ENCODE measurements at regions not wholly inside any gene's neighbourhood (a gene's known extent, or its start where the extent isn't known, plus 50 kb on each side); places are given as distances from the start of the nearest gene placed in this dataset.

DNA sequence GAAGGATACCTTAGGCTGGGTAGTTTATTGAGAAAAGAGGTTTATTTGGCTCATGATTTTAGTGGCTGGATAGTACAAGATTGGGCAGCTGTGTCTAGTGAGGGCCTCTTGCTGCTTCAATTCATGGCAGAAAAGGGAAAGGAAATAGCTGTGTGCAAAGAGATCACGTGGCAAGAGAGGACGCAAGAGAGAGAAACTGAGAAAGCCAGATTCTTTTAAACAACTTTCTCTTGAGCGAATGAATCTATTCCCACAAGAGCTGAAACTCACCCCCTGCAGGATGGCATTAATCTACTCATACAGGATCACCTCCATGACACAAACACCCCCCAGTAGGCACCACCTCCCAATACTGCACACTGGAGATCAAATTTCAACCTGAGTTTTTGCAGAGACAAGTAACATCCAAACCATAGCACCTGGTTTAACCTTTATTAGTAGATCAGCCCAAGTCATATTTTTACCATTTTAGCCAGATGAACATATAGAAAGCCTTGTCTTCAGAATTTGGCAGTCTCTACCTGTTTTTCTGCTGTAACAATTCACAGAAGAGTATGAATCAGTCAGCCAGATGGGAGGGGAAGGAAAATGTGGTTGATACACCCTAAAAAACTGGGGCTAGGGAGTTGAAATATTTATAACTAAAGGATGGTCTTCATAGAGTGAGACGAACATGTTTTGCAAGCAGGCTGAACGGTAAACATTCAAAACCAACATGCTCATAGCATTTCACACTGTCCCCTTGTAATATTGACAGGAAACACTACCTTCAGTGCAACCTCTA is 73.9 kb upstream of the NCKAP5 start (continued):
- TF ChIP-seq, protein P1, sequence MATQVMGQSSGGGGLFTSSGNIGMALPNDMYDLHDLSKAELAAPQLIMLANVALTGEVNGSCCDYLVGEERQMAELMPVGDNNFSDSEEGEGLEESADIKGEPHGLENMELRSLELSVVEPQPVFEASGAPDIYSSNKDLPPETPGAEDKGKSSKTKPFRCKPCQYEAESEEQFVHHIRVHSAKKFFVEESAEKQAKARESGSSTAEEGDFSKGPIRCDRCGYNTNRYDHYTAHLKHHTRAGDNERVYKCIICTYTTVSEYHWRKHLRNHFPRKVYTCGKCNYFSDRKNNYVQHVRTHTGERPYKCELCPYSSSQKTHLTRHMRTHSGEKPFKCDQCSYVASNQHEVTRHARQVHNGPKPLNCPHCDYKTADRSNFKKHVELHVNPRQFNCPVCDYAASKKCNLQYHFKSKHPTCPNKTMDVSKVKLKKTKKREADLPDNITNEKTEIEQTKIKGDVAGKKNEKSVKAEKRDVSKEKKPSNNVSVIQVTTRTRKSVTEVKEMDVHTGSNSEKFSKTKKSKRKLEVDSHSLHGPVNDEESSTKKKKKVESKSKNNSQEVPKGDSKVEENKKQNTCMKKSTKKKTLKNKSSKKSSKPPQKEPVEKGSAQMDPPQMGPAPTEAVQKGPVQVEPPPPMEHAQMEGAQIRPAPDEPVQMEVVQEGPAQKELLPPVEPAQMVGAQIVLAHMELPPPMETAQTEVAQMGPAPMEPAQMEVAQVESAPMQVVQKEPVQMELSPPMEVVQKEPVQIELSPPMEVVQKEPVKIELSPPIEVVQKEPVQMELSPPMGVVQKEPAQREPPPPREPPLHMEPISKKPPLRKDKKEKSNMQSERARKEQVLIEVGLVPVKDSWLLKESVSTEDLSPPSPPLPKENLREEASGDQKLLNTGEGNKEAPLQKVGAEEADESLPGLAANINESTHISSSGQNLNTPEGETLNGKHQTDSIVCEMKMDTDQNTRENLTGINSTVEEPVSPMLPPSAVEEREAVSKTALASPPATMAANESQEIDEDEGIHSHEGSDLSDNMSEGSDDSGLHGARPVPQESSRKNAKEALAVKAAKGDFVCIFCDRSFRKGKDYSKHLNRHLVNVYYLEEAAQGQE (IDR thresholded peaks at IDR 0.05; ENCODE audit: low read depth): no peak
- TF ChIP-seq SRF (IDR thresholded peaks at IDR 0.05; ENCODE audit: low read depth) (no peak), JUND (IDR thresholded peaks at IDR 0.05) (no peak)

DNA sequence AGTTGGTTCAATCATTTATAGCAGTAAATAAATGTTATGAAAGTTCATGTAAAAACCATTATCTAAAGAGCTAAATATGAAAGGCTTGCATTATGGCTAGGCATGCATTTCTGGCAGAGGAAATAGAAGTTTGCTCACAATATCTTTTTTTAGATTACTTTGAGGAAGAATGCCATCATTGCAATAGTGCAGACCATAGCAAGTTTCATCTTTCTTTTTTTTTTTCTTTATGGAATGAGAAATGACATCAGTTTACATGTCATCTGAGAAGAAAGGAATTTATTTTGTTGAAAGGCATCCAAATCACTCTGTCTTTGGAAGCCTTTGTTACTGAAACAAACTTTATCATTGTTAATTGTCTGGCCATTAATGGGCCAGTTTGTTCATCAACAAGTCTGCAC is 74.5 kb upstream of the NCKAP5 start:
- Histone ChIP-seq H3K4me3 (replicated peaks in 1 of 2; ENCODE audit: low read depth in 1 of 2, low read length in 2 of 2) (no peak overlapping the region), H4K20me1 (ENCODE audit: insufficient read depth) (no peaks in the 10 kb centered on the region), H3K79me2 (ENCODE audit: insufficient read depth, low read length) (no peaks in the 10 kb centered on the region), H3K9ac (ENCODE audit: low read length) (no peak overlapping the region), H3K4me2 (ENCODE audit: low read length) (no peak overlapping the region), H3K9me3 (ENCODE audit: control insufficient read depth in 1 of 2, insufficient read depth in 1 of 2, low read depth in 1 of 2, low read length in 2 of 2) (no peaks in the 10 kb centered on the region), H2AFZ (ENCODE audit: low read depth, low read length, poor library complexity, severe bottlenecking) (no peak overlapping the region), H3K4me1 (ENCODE audit: control insufficient read depth in 1 of 2, insufficient read depth in 2 of 2, low read length in 2 of 2) (peaks cover 4 to 13% of the 10 kb centered on the region in 2 experiments; a peak in 3 of 4 replicates), H3K36me3 (ENCODE audit: control insufficient read depth in 1 of 2, insufficient read depth in 2 of 2, low read length in 2 of 2) (no peaks in the 10 kb centered on the region), H3K27ac (ENCODE audit: low read depth, low read length) (no peak overlapping the region), H3K27me3 (ENCODE audit: insufficient read depth, low read length) (no peaks in the 10 kb centered on the region), H3K9me2 (ENCODE audit: insufficient read depth) (no peaks in the 10 kb centered on the region)
- no TSS peak for BruUV-seq (replicated peaks)
- CTCF ChIA-PET: no interaction called here
- RAD21 ChIA-PET (ENCODE audit: low non-redundant PET in 1 of 2, low total read pairs in 2 of 2, uncharacterized antibody in 2 of 2, unreplicated experiment in 2 of 2): no interaction called here
- intact Hi-C loops (cut with micrococcal nuclease): no loop called here
- no peak for ATAC-seq
- TF ChIP-seq, protein P2, sequence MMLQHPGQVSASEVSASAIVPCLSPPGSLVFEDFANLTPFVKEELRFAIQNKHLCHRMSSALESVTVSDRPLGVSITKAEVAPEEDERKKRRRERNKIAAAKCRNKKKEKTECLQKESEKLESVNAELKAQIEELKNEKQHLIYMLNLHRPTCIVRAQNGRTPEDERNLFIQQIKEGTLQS (IDR thresholded peaks at IDR 0.05): no peak
- TF ChIP-seq RAD21 (IDR thresholded peaks at IDR 0.05; ENCODE audit: low read depth): no peak
- TF ChIP-seq TCF7L2 (IDR thresholded peaks at IDR 0.05; ENCODE audit: borderline replicate concordance, extremely low read depth, insufficient read depth, insufficient read length): no peak
- no peak for TF ChIP-seq ZFX (IDR thresholded peaks at IDR 0.05)
- POLR2A ChIA-PET: no interaction called here
- no peak for DNase-seq (ENCODE audit: low read depth, low spot score)
